ENCODE measurements at regions not wholly inside any gene's neighbourhood (a gene's known extent, or its start where the extent isn't known, plus 50 kb on each side); places are given as distances from the start of the nearest gene placed in this dataset.

- ATAC-seq = peak in 1 of 8 donors; percentile 12
- Histone ChIP-seq H3K27ac (no peak overlapping the region), H3K36me3 (no peaks in the 10 kb centered on the region), H3K4me1 (peaks cover 0 to 28% (median 13%) of the 10 kb centered on the region in 9 donors), H3K27me3 (peaks cover 0 to 20% (median 4%) of the 10 kb centered on the region in 7 donors), H3K9me3 (no peaks in the 10 kb centered on the region), H3K4me3 (no peak overlapping the region)
- intact Hi-C loops (cut with DNase I) = loop anchor here (5.0 to 10.0 kb wide), 10 partner anchors 134 to 474 kb away; no protein-coding TSS in a partner anchor
- no peak for DNase-seq
- TF ChIP-seq CTCF (IDR thresholded peaks at IDR 0.05) = no peak
- 69 to 72% methylated on average over 11 of the region's 11 CpGs for WGBS, 2 donors
Measured at GRCh38 chr17:77540531-77540930, 399.8 kb downstream of the SEC14L1 start.

GRCh38 chr17:77540975-77541374, 400.2 kb downstream of the SEC14L1 start:
- intact Hi-C loops (cut with DNase I) = loop anchor here (5.0 to 10.0 kb wide), 10 partner anchors 134 to 474 kb away; no protein-coding TSS in a partner anchor
- Histone ChIP-seq H3K27me3 (peaks cover 0 to 20% (median 4%) of the 10 kb centered on the region in 7 donors), H3K4me3 (no peak overlapping the region), H3K4me1 (peaks cover 0 to 28% (median 13%) of the 10 kb centered on the region in 9 donors), H3K27ac (no peak overlapping the region), H3K36me3 (no peaks in the 10 kb centered on the region), H3K9me3 (peaks cover 0 to 3% (median 0%) of the 10 kb centered on the region in 11 donors)
- no peak for TF ChIP-seq CTCF (IDR thresholded peaks at IDR 0.05)
- DNase-seq = no peak
- no peak for ATAC-seq
- WGBS, 2 donors = 71 to 73% methylated on average over 15 of the region's 15 CpGs

GRCh38 chr17:77542011-77542410, 401.2 kb downstream of the SEC14L1 start:
- peaks cover 0 to 20% (median 4%) of the 10 kb centered on the region in 7 donors for H3K27me3 ChIP-seq
- peaks cover 0 to 28% (median 13%) of the 10 kb centered on the region in 9 donors for H3K4me1 ChIP-seq
- no peak for TF ChIP-seq CTCF (IDR thresholded peaks at IDR 0.05)
- DNase-seq (peak in 1 of 2 donors; percentile 74), ATAC-seq (peak; percentile 17 to 89 (median 75))
- 3 to 4% methylated on average over 1 of the region's 1 CpG for WGBS, 2 donors
- no peak overlapping the region for H3K4me3 ChIP-seq
- intact Hi-C loops (cut with DNase I) = loop anchor here (1.0 to 10.0 kb wide), 14 partner anchors 133 to 475 kb away; no protein-coding TSS in a partner anchor
- peak overlapping the region in 8 of 10 donors; percentile 59 to 88 (median 72) for H3K27ac ChIP-seq
- H3K36me3 ChIP-seq = no peaks in the 10 kb centered on the region
- peaks cover 0 to 4% (median 0%) of the 10 kb centered on the region in 11 donors for H3K9me3 ChIP-seq

- ATAC-seq = peak; percentile 82 to 96 (median 94)
- peaks cover 0 to 28% (median 13%) of the 10 kb centered on the region in 9 donors for H3K4me1 ChIP-seq
- H3K27me3 ChIP-seq = peaks cover 0 to 20% (median 4%) of the 10 kb centered on the region in 7 donors
- H3K36me3 ChIP-seq = no peaks in the 10 kb centered on the region
- peak overlapping the region in 9 of 10 donors; percentile 29 to 88 (median 71) for H3K27ac ChIP-seq
- DNase-seq = peak; percentile 66 to 85
- intact Hi-C loops (cut with DNase I) = loop anchor here (1.0 to 10.0 kb wide), 14 partner anchors 132 to 474 kb away; no protein-coding TSS in a partner anchor
- peaks cover 0 to 4% (median 0%) of the 10 kb centered on the region in 11 donors for H3K9me3 ChIP-seq
- H3K4me3 ChIP-seq = no peak overlapping the region
- 14% methylated on average over 13 of the region's 13 CpGs for WGBS, 2 donors
- peak; percentile 77 to 97 (median 92) for TF ChIP-seq CTCF (IDR thresholded peaks at IDR 0.05)
Measured at GRCh38 chr17:77542551-77543490, 402.1 kb downstream of the SEC14L1 start.
